Small intestine (tissue), 7 donors: ENCODE measurements at regions not wholly inside any gene's neighbourhood (a gene's known extent, or its start where the extent isn't known, plus 50 kb on each side); places are given as distances from the start of the nearest gene placed in this dataset.

Experiments
- DNase-seq, 2 donors: peaks; one replicate each; pipeline versions ENCODE4 v3.0.0 to v3.0.0-alpha.2; 2013
- FAIRE-seq: peaks from 2 replicates; lab custom pipeline; 2012; peaks lifted over from hg19 to GRCh38; lab: Jason Lieb, UNC
- H3K27ac ChIP-seq, 3 donors: one replicate each; pipeline ENCODE4 v1.5.1; 2013; ENCODE audit warnings: low read length in 2 of 3, mild to moderate bottlenecking in 2 of 3, control low read depth in 1 of 3, inconsistent platforms in 1 of 3, low read depth in 1 of 3, moderate library complexity in 1 of 3
- H3K27me3 ChIP-seq, 3 donors: one replicate each; pipeline ENCODE4 v1.6.1; 2013; ENCODE audit warnings: low read length in 3 of 3, inconsistent platforms in 1 of 3; ENCODE audit not compliant: control insufficient read depth in 3 of 3, insufficient read depth in 3 of 3
- H3K36me3 ChIP-seq, 3 donors: one replicate each; pipeline ENCODE4 v1.6.1; 2013; ENCODE audit warnings: low read length in 3 of 3, inconsistent platforms in 1 of 3, low read depth in 1 of 3, mild to moderate bottlenecking in 1 of 3, moderate library complexity in 1 of 3; ENCODE audit not compliant: control insufficient read depth in 3 of 3, insufficient read depth in 2 of 3
- H3K4me1 ChIP-seq, 3 donors: one replicate each; pipeline ENCODE4 v1.6.1; 2013; ENCODE audit warnings: low read length in 2 of 3, inconsistent platforms in 1 of 3, low read depth in 1 of 3, mild to moderate bottlenecking in 1 of 3, moderate library complexity in 1 of 3; ENCODE audit not compliant: control insufficient read depth in 3 of 3, insufficient read depth in 2 of 3
- H3K4me3 ChIP-seq, 3 donors: one replicate each; pipeline ENCODE4 v1.5.1; 2013; ENCODE audit warnings: low read length in 3 of 3, control low read depth in 1 of 3, inconsistent platforms in 1 of 3, low read depth in 1 of 3, mild to moderate bottlenecking in 1 of 3, moderate library complexity in 1 of 3
- H3K9me3 ChIP-seq, 2 donors: one replicate each; pipeline ENCODE4 v1.6.1; 2013; ENCODE audit warnings: low read depth in 1 of 2, low read length in 1 of 2; ENCODE audit not compliant: control insufficient read depth in 2 of 2, insufficient read depth in 1 of 2
- WGBS, 3 donors: extraction: QIAGEN DNeasy Blood & Tissue Kit; methylation state at CpG; one replicate each; pipeline ENCODE4 v1.1.7; 2013; 5-methylcytosine and 5-hydroxymethylcytosine counted together
- donor health status: healthy with polysubstance abuse.
- donor health status: control.
- donor health status: control.
- donor health status: Bipolar disorder and iron deficiency.
- donor health status: healthy.

- H3K36me3 ChIP-seq = no peaks in the 10 kb centered on the region
- FAIRE-seq = no peak
- no peak for DNase-seq
- H3K9me3 ChIP-seq = no peaks in the 10 kb centered on the region
- no peak overlapping the region for H3K27ac ChIP-seq
- H3K4me1 ChIP-seq = no peaks in the 10 kb centered on the region
- 70 to 92% (median 71%) methylated on average over 4 of the region's 4 CpGs for WGBS, 3 donors
- no peak overlapping the region for H3K4me3 ChIP-seq
- no peaks in the 10 kb centered on the region for H3K27me3 ChIP-seq
Measured at GRCh38 chr12:114757684-114758325, 73.8 kb upstream of the TBX3 start.

GRCh38 chr12:114752217-114752616 lies 68.2 kb upstream of the TBX3 start:
- FAIRE-seq = no peak
- WGBS, 3 donors = 29 to 66% (median 58%) methylated on average over 8 of the region's 8 CpGs

GRCh38 chr12:114751712-114752111 lies 67.7 kb upstream of the TBX3 start:
- WGBS, 3 donors = 46 to 73% (median 54%) methylated on average over 2 of the region's 2 CpGs
- no peak for FAIRE-seq
- H3K27ac ChIP-seq = no peak overlapping the region

More at GRCh38 chr12:114752217-114752616, 68.2 kb upstream of the TBX3 start:
- peak in 1 of 2 donors; percentile 25 for DNase-seq
- H3K27ac ChIP-seq = no peak overlapping the region
- H3K9me3 ChIP-seq = no peaks in the 10 kb centered on the region
- no peaks in the 10 kb centered on the region for H3K27me3 ChIP-seq
- H3K36me3 ChIP-seq = no peaks in the 10 kb centered on the region
- peaks cover 0 to 2% (median 0%) of the 10 kb centered on the region in 3 donors for H3K4me1 ChIP-seq
- no peak overlapping the region for H3K4me3 ChIP-seq

GRCh38 chr12:114750917-114751316 lies 66.9 kb upstream of the TBX3 start:
- Histone ChIP-seq H3K9me3 (no peaks in the 10 kb centered on the region), H3K27ac (no peak overlapping the region), H3K36me3 (no peaks in the 10 kb centered on the region), H3K27me3 (no peaks in the 10 kb centered on the region), H3K4me1 (peaks cover 0 to 2% (median 0%) of the 10 kb centered on the region in 3 donors), H3K4me3 (no peak overlapping the region)
- WGBS, 3 donors = 81 to 87% (median 87%) methylated on average over 11 of the region's 11 CpGs
- DNase-seq (no peak), FAIRE-seq (no peak)

More at GRCh38 chr12:114751712-114752111, 67.7 kb upstream of the TBX3 start:
- no peak for DNase-seq
- H3K27me3 ChIP-seq = no peaks in the 10 kb centered on the region
- H3K4me3 ChIP-seq = no peak overlapping the region
- peaks cover 0 to 2% (median 0%) of the 10 kb centered on the region in 3 donors for H3K4me1 ChIP-seq
- H3K36me3 ChIP-seq = no peaks in the 10 kb centered on the region
- no peaks in the 10 kb centered on the region for H3K9me3 ChIP-seq

GRCh38 chr12:114749065-114749464 lies 65.1 kb upstream of the TBX3 start:
- WGBS, 3 donors = 65 to 80% (median 71%) methylated on average over 3 of the region's 3 CpGs
- FAIRE-seq (no peak), DNase-seq (no peak)
- Histone ChIP-seq H3K9me3 (no peaks in the 10 kb centered on the region), H3K4me3 (no peak overlapping the region), H3K36me3 (no peaks in the 10 kb centered on the region), H3K27ac (no peak overlapping the region), H3K4me1 (peaks cover 0 to 2% (median 0%) of the 10 kb centered on the region in 3 donors), H3K27me3 (no peaks in the 10 kb centered on the region)

- FAIRE-seq (no peak), DNase-seq (no peak)
- 72 to 85% (median 76%) methylated on average over 20 of the region's 20 CpGs for WGBS, 3 donors
- Histone ChIP-seq H3K27ac (peak overlapping the region in 1 of 3 donors; percentile 67), H3K4me1 (peaks cover 0 to 2% (median 0%) of the 10 kb centered on the region in 3 donors), H3K9me3 (no peaks in the 10 kb centered on the region), H3K4me3 (no peak overlapping the region), H3K36me3 (no peaks in the 10 kb centered on the region), H3K27me3 (no peaks in the 10 kb centered on the region)
Measured at GRCh38 chr12:114747012-114747858, 63.3 kb upstream of the TBX3 start.

- FAIRE-seq (no peak), DNase-seq (no peak)
- Histone ChIP-seq H3K36me3 (no peaks in the 10 kb centered on the region), H3K9me3 (no peaks in the 10 kb centered on the region), H3K4me3 (no peak overlapping the region), H3K27me3 (no peaks in the 10 kb centered on the region), H3K4me1 (no peaks in the 10 kb centered on the region), H3K27ac (no peak overlapping the region)
- WGBS, 3 donors = 40 to 47% (median 43%) methylated on average over 6 of the region's 6 CpGs
Measured at GRCh38 chr12:114746297-114747011, 62.5 kb upstream of the TBX3 start.

- peak overlapping the region in 1 of 3 donors; percentile 44 for H3K27ac ChIP-seq
- no peaks in the 10 kb centered on the region for H3K36me3 ChIP-seq
Measured at GRCh38 chr12:114744691-114745090, 60.7 kb upstream of the TBX3 start.

More at GRCh38 chr12:114744691-114745090, 60.7 kb upstream of the TBX3 start:
- H3K27me3 ChIP-seq = no peaks in the 10 kb centered on the region
- DNase-seq (no peak), FAIRE-seq (no peak)
- H3K4me1 ChIP-seq = no peaks in the 10 kb centered on the region
- 68 to 84% (median 78%) methylated on average over 15 of the region's 15 CpGs for WGBS, 3 donors
- H3K9me3 ChIP-seq = no peaks in the 10 kb centered on the region
- no peak overlapping the region for H3K4me3 ChIP-seq
